SK-N-MC (cell line): ENCODE measurements at regions not wholly inside any gene's neighbourhood (a gene's known extent, or its start where the extent isn't known, plus 50 kb on each side); places are given as distances from the start of the nearest gene placed in this dataset.

Source experiments
- DNase-seq: peaks from one replicate; pipeline ENCODE4 v3.0.0-alpha.2; 2011; ENCODE audit warnings: low read depth, low spot score
- H3K27ac ChIP-seq: fragments of 200-600 bp; sonication (generic); 2 replicates; pipeline ENCODE4 v1.5.1; 2016; ENCODE audit warnings: mixed run types
- H3K36me3 ChIP-seq: fragments of 200-600 bp; sonication (generic); 2 replicates; pipeline ENCODE4 v1.6.1; 2017; ENCODE audit warnings: antibody characterized with exemption, low read length, mixed read lengths; ENCODE audit not compliant: insufficient read depth
- H3K4me3 ChIP-seq: fragments of 200-600 bp; sonication (generic); 2 replicates; pipeline ENCODE4 v1.5.1; 2016
- H3K9ac ChIP-seq: fragments of 200-600 bp; sonication (generic); 2 replicates; pipeline ENCODE4 v1.8.0; 2017; ENCODE audit warnings: mixed run types, mixed read lengths; ENCODE audit not compliant: insufficient read length
- H3K9me3 ChIP-seq: fragments of 200-600 bp; sonication (generic); 2 replicates; pipeline ENCODE4 v1.6.1; 2017; ENCODE audit warnings: low read depth, mild to moderate bottlenecking, antibody characterized with exemption, low read length, moderate library complexity, mixed read lengths
- EZH2 ChIP-seq: fragments of 200-600 bp; sonication (generic); IDR thresholded peaks from one replicate; pipeline ENCODE4 v1.6.1; 2017; ENCODE audit warnings: antibody characterized with exemption
- FOXP2 ChIP-seq: optimal IDR thresholded peaks from 2 replicates; pipeline ENCODE3; 2011; ENCODE audit warnings: mild to moderate bottlenecking, moderate library complexity; ENCODE audit not compliant: insufficient read depth; ENCODE audit errors: extremely low read length, control extremely low read depth
- POLR2AphosphoS5 ChIP-seq: IDR thresholded peaks from 2 replicates; pipeline ENCODE4 v1.6.1; 2012; ENCODE audit warnings: mild to moderate bottlenecking, low read depth, low read length, borderline replicate concordance

DNA sequence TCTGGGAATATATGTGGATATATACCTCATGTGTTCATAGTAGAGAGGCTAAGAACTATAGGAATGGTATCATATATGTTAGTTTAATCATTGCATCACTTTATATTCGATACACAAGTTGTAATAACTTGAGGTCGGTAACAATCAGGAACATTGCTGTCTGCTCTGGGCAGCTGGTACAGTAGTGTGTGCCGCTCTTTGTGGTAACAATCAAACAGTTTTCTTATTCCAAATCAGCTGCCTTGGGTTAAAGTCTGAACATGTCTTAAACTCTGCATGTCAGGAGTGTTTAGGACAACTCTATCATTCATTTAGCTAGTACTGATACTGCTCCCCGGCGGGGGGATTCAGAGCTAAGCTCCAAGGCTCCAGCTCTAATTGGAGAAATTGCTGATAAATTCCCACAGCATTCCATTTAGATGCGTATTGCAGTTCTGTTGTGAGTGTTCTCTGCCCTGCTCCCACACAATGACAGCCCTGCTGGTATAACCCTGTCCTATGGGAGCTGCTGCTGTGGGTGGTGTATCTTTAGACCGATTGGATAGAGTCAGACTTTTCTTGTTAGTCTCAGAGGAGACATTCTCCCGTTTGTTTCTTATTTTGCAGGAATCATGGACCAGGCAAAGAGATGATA lies 707.5 kb upstream of the FZD8 start:
- Histone ChIP-seq H3K27ac (no peak overlapping the region), H3K9ac (no peak overlapping the region)
- no peak for DNase-seq

DNA sequence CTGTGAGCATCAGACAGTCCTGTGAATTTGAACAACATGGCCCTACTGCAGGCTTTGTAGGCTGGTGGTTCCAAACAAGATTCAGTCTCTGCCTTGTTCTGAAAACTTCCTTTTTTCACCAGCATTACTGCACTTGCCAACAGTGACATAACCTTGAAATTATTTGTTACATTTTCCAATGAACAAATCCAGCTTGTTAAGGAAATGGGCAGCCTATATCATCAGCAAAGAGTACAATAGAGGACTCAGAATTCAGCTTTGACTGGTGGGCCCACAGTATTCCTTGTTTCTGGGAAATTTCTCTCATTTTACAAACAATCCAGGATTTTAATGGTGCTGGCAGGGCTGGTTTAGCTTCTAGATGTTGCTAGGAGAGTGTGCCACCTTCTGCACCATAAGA lies 703.7 kb upstream of the FZD8 start:
- TF ChIP-seq POLR2AphosphoS5 (no peak), EZH2 (no peak), FOXP2 (no peak)

More for the DNA sequence above, 707.5 kb upstream of the FZD8 start:
- H3K36me3 ChIP-seq = no peaks in the 10 kb centered on the region
- no peaks in the 10 kb centered on the region for H3K9me3 ChIP-seq
- TF ChIP-seq EZH2 = no peak
- no peak for TF ChIP-seq POLR2AphosphoS5
- TF ChIP-seq FOXP2 = no peak
- no peak overlapping the region for H3K4me3 ChIP-seq

DNA sequence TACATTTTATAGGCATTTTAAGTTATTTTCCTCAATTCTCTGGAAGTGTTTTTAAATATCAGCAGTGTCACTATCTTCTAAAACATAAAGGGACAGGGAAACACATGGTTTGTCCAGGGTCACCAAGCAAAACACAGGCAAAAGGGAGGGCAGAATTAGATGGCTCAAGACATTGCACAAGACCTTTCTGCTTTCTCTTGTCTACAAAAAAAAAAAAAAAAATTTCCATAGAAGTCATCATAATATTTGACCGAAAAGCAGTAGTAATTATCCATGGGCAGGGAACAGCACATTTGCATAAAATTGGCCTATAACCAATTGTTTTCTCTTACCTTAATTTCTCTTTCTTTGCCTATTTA lies 703.1 kb upstream of the FZD8 start:
- no peaks in the 10 kb centered on the region for H3K36me3 ChIP-seq

More for the DNA sequence above, 703.7 kb upstream of the FZD8 start:
- no peaks in the 10 kb centered on the region for H3K9me3 ChIP-seq
- H3K9ac ChIP-seq = no peak overlapping the region
- no peak overlapping the region for H3K4me3 ChIP-seq
- DNase-seq = no peak
- H3K36me3 ChIP-seq = no peaks in the 10 kb centered on the region
- no peak overlapping the region for H3K27ac ChIP-seq

DNA sequence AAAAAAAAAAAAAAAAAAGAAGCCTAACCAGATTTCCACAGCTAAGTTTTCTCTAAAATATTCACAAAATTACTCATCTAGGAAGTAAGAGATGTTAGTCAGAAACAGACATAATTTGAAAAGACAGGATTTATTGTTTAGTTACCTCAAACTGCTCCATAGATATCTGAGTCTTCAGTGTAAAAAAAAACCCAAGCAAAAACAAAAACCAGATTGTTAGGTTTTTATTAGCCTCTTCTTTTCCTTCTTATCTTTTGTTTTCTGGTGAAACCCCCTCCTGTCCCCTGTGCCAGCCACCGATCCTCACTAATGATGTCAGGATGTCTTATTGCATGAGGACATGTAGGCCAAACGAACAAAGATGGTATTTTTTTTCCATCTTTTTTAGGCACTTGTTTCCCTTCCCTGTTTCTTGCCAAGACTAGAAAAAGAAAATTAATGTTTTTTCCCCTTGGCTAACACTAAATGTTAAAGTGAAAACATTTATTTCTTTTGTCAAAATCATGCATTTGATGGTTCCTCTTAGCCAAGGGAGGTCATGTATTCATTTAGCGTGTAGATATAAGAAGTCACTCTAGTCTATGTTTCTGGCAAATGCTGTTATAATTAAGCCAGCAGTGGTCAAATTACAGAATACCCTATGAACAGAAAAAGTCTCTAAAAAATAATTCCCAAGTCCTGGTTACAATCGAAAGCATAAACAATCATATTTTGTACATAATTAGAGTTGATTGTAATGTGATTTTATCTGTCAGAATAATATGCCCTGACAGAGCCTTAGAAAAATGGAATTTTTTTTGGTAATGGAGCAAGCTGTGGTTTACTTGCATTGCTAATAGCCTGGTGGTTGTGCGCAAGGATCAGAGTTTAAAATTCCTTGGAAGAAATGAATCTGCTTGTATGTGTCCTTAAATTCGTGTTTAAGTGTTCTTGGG lies 702.4 kb upstream of the FZD8 start:
- Histone ChIP-seq H3K36me3 (no peaks in the 10 kb centered on the region), H3K9ac (no peak overlapping the region), H3K9me3 (no peaks in the 10 kb centered on the region), H3K4me3 (no peak overlapping the region), H3K27ac (no peak overlapping the region)
- no peak for DNase-seq
- TF ChIP-seq POLR2AphosphoS5 = no peak
- no peak for TF ChIP-seq EZH2
- TF ChIP-seq FOXP2 = no peak

More for the DNA sequence above, 703.1 kb upstream of the FZD8 start:
- Histone ChIP-seq H3K27ac (no peak overlapping the region), H3K9ac (no peak overlapping the region), H3K4me3 (no peak overlapping the region), H3K9me3 (no peaks in the 10 kb centered on the region)
- TF ChIP-seq FOXP2 (no peak), EZH2 (no peak), POLR2AphosphoS5 (no peak)
- DNase-seq = no peak

DNA sequence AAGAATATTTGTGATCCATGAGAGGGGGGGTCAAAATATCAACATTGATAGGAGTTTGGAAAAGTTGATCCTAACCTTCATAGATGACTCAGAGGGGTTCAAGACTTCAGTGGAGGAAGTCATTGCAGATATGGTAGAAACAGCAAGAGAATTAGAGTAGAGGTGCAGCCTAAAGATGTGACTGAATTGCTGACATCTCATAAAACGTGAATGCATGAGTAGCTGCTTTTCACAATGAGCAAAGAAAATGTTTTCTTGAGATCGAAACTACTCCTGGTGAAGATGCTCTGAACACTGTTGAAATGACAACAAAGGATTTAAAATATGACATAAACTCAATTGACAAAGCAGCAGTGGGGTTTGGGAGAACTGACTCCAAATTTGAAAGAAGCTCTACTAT lies 700.7 kb upstream of the FZD8 start:
- Histone ChIP-seq H3K27ac (no peak overlapping the region), H3K4me3 (no peak overlapping the region), H3K9me3 (no peaks in the 10 kb centered on the region), H3K36me3 (no peaks in the 10 kb centered on the region), H3K9ac (no peak overlapping the region)
- DNase-seq = no peak
- TF ChIP-seq EZH2 = no peak
- TF ChIP-seq POLR2AphosphoS5 = no peak
- TF ChIP-seq FOXP2 = no peak

DNA sequence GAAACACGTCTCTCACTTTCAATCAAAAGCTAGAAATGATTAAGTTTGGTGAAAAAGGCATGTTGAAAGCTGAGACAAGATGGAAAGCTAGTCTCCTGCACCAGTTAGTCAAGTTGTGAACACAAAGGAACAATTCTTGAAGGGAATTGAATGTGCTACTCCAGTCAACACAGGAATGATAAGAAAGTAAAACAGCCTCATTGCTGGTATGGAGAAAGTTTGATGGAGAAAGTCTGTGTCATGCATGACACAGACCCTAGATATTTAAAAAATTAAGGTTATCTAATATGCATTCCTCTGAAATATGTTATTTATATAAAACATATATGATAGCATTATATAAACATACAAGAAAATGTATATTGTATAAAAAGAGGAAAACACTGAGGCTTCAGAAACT lies 699.4 kb upstream of the FZD8 start:
- no peak overlapping the region for H3K4me3 ChIP-seq
- TF ChIP-seq FOXP2 = no peak
- no peak for TF ChIP-seq POLR2AphosphoS5
- no peak for TF ChIP-seq EZH2
- H3K9me3 ChIP-seq = no peaks in the 10 kb centered on the region
- no peak overlapping the region for H3K27ac ChIP-seq
- H3K36me3 ChIP-seq = no peaks in the 10 kb centered on the region
- H3K9ac ChIP-seq = no peak overlapping the region
- no peak for DNase-seq

DNA sequence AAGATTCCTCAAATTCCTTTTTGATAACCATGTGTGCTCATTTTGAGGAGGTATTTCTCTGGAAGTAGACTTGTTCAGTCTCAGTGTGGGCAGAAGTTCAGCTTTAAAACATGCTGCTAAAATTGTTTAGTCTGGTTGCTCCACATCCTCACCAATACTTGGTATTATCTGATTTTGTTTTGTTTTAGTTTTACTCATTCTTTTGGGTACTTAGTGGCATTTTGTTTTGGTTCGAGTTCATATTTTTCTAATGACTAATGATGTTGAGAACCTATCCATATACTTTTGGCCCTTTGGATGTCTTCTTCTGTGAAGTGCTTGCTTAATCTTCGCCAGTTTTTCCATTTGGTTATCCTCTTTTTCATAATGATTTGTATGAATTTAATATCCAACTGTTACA lies 694.2 kb upstream of the FZD8 start:
- H3K4me3 ChIP-seq = no peak overlapping the region
- no peaks in the 10 kb centered on the region for H3K9me3 ChIP-seq
- DNase-seq = no peak
- no peak overlapping the region for H3K27ac ChIP-seq
- no peak overlapping the region for H3K9ac ChIP-seq
- no peaks in the 10 kb centered on the region for H3K36me3 ChIP-seq
- no peak for TF ChIP-seq EZH2

DNA sequence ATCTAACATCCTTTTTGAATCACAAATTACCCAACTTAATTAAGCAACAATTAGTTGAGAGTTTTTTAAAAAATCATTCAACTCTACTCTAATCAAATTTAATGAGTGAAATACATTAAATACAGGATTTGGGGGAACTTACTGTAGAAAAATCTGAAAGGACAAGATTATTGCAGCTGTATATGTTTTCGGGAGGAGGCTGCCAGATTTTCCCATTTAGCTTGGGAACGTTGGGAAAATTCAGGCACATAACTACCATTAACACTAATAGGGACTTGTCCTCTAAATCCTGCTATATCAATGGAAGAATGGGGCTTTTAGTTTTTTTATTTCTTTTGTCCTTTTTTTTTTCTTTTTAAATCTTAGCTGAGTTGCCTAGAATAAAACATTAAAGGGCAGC lies 691.4 kb upstream of the FZD8 start:
- TF ChIP-seq POLR2AphosphoS5 (no peak), FOXP2 (no peak), EZH2 (no peak)
- Histone ChIP-seq H3K9me3 (no peaks in the 10 kb centered on the region), H3K9ac (no peak overlapping the region), H3K4me3 (no peak overlapping the region), H3K27ac (no peak overlapping the region), H3K36me3 (no peaks in the 10 kb centered on the region)
- DNase-seq = no peak
